ENCODE measurements at regions not wholly inside any gene's neighbourhood (a gene's known extent, or its start where the extent isn't known, plus 50 kb on each side); places are given as distances from the start of the nearest gene placed in this dataset.

GRCh38 chr6:74658391-74658790 lies 547.5 kb downstream of the COL12A1 start:
- TF ChIP-seq EZH2phosphoT487 (IDR thresholded peaks at IDR 0.05; ENCODE audit: borderline replicate concordance, low read depth, low read length) (no peak), CTCF (conservative IDR thresholded peaks at IDR 0.05; ENCODE audit: low read length) (no peak)
- DNase-seq (ENCODE audit: low spot score) = no peak
- no peaks in the 10 kb centered on the region for H3K79me2 ChIP-seq (ENCODE audit: insufficient read depth, low read depth, low read length)
- no peaks in the 10 kb centered on the region for H4K20me1 ChIP-seq (ENCODE audit: insufficient read depth, low read length)
- H3K9me2 ChIP-seq (ENCODE audit: insufficient read depth, low read length) = no peaks in the 10 kb centered on the region
- intact Hi-C loops (cut with micrococcal nuclease; ENCODE audit: unreplicated experiment) = no loop called here
- H3K4me2 ChIP-seq (ENCODE audit: low read length) = no peak overlapping the region
- H3K4me3 ChIP-seq (ENCODE audit: low read depth, low read length, poor library complexity, severe bottlenecking) = no peak overlapping the region
- no peak overlapping the region for H3K27ac ChIP-seq (ENCODE audit: low read depth, low read length, poor library complexity, severe bottlenecking)
- BruUV-seq (replicated peaks) = no TSS peak
- H3K36me3 ChIP-seq (ENCODE audit: insufficient read depth, low read length) = no peaks in the 10 kb centered on the region
- ChIA-PET POLR2A (no interaction called here), CTCF (ENCODE audit: unreplicated experiment) (no interaction called here)
- H3K9me3 ChIP-seq (ENCODE audit: low read length) = no peaks in the 10 kb centered on the region
- H2AFZ ChIP-seq (ENCODE audit: low read length) = no peak overlapping the region
- H3K4me1 ChIP-seq (ENCODE audit: insufficient read depth, low read length, poor library complexity, severe bottlenecking) = no peaks in the 10 kb centered on the region

DNA sequence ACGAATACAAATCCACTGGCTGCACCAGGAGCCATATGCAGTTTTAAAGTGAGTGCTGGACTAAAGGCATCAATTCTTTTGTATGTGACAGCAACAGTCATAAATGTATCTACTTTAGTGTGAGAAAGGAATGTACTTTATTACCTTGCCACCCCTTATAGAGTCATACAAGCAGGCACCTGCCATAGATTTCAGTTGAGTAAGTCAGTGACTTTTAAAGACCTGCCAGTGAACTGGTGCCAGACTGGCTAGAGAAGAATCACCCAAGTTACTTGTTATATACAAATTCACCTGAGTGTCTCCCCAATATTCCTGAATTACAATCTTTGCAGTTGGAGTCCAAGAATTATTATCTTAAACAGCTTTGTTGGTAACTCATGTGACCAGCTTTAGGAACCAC lies 547.9 kb downstream of the COL12A1 start:
- no peak overlapping the region for H3K4me2 ChIP-seq (ENCODE audit: low read length)
- CTCF ChIA-PET (ENCODE audit: unreplicated experiment) = no interaction called here
- POLR2A ChIA-PET = no interaction called here
- TF ChIP-seq CTCF (conservative IDR thresholded peaks at IDR 0.05; ENCODE audit: low read length) (no peak), EZH2phosphoT487 (IDR thresholded peaks at IDR 0.05; ENCODE audit: borderline replicate concordance, low read depth, low read length) (no peak)
- H2AFZ ChIP-seq (ENCODE audit: low read length) = no peak overlapping the region
- intact Hi-C loops (cut with micrococcal nuclease; ENCODE audit: unreplicated experiment) = no loop called here
- no peaks in the 10 kb centered on the region for H3K36me3 ChIP-seq (ENCODE audit: insufficient read depth, low read length)
- H3K4me3 ChIP-seq (ENCODE audit: low read depth, low read length, poor library complexity, severe bottlenecking) = no peak overlapping the region
- no peaks in the 10 kb centered on the region for H3K4me1 ChIP-seq (ENCODE audit: insufficient read depth, low read length, poor library complexity, severe bottlenecking)
- H3K9me3 ChIP-seq (ENCODE audit: low read length) = no peaks in the 10 kb centered on the region
- no peak for DNase-seq (ENCODE audit: low spot score)
- no TSS peak for BruUV-seq (replicated peaks)
- no peaks in the 10 kb centered on the region for H3K79me2 ChIP-seq (ENCODE audit: insufficient read depth, low read depth, low read length)
- no peaks in the 10 kb centered on the region for H3K9me2 ChIP-seq (ENCODE audit: insufficient read depth, low read length)
- H3K27ac ChIP-seq (ENCODE audit: low read depth, low read length, poor library complexity, severe bottlenecking) = no peak overlapping the region
- H4K20me1 ChIP-seq (ENCODE audit: insufficient read depth, low read length) = no peaks in the 10 kb centered on the region

DNA sequence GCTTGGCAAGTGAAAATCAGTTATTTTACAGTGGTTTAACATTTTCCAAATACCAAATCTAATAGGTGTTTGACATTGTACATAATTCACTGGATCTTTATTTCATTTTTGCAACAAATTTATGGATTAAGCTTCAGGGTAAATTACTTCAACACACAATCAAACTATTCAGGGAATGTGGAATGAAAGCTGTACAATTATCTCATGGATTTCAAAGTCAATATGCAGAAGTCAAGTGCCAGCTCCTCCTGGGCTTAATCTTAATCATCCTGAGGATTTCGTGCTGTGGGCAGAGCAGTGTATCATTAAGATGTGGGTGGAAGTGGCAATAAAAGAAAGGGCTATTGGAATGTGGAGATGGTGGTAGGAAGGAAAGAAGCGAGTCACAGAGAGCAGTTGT lies 548.8 kb downstream of the COL12A1 start:
- no peak for DNase-seq (ENCODE audit: low spot score)
- H3K9me3 ChIP-seq (ENCODE audit: low read length) = no peaks in the 10 kb centered on the region
- no peak overlapping the region for H3K27ac ChIP-seq (ENCODE audit: low read depth, low read length, poor library complexity, severe bottlenecking)
- no peak overlapping the region for H3K4me2 ChIP-seq (ENCODE audit: low read length)
- no peaks in the 10 kb centered on the region for H4K20me1 ChIP-seq (ENCODE audit: insufficient read depth, low read length)
- H3K4me3 ChIP-seq (ENCODE audit: low read depth, low read length, poor library complexity, severe bottlenecking) = no peak overlapping the region
- no peak overlapping the region for H2AFZ ChIP-seq (ENCODE audit: low read length)
- no TSS peak for BruUV-seq (replicated peaks)
- TF ChIP-seq CTCF (conservative IDR thresholded peaks at IDR 0.05; ENCODE audit: low read length) = no peak
- TF ChIP-seq EZH2phosphoT487 (IDR thresholded peaks at IDR 0.05; ENCODE audit: borderline replicate concordance, low read depth, low read length) = no peak
- POLR2A ChIA-PET = no interaction called here
- no peaks in the 10 kb centered on the region for H3K36me3 ChIP-seq (ENCODE audit: insufficient read depth, low read length)
- H3K9me2 ChIP-seq (ENCODE audit: insufficient read depth, low read length) = no peaks in the 10 kb centered on the region
- H3K4me1 ChIP-seq (ENCODE audit: insufficient read depth, low read length, poor library complexity, severe bottlenecking) = no peaks in the 10 kb centered on the region
- CTCF ChIA-PET (ENCODE audit: unreplicated experiment) = no interaction called here
- intact Hi-C loops (cut with micrococcal nuclease; ENCODE audit: unreplicated experiment) = no loop called here
- no peaks in the 10 kb centered on the region for H3K79me2 ChIP-seq (ENCODE audit: insufficient read depth, low read depth, low read length)
